HEK293T (cell line): ENCODE measurements at regions not wholly inside any gene's neighbourhood (a gene's known extent, or its start where the extent isn't known, plus 50 kb on each side); places are given as distances from the start of the nearest gene placed in this dataset.
A peak's percentile ranks its signal among the peaks of the same experiment; 100 is the strongest.

Experiments
- CTCF ChIA-PET: fragments of 350-600 bp; formaldehyde crosslinking; extraction: SDS; loops from one replicate; lab custom pipeline; 2021; ENCODE audit warnings: antibody characterized with exemption, inconsistent platforms; lab: Yijun Ruan, JAX
- POLR2A ChIA-PET: fragments of 350-600 bp; formaldehyde crosslinking; extraction: SDS; loops from one replicate; lab custom pipeline; 2020; ENCODE audit warnings: antibody characterized with exemption, inconsistent platforms; lab: Yijun Ruan, JAX
- DNase-seq: peaks from one replicate; pipeline ENCODE4 v3.0.0; 2012; ENCODE audit warnings: mixed read lengths; ENCODE audit errors: extremely low spot score
- ARNT ChIP-seq: fragments of 450-650 bp; IDR thresholded peaks from 2 replicates; pipeline ENCODE4 v1.6.1; 2017; ENCODE audit warnings: mild to moderate bottlenecking
- BHLHE40 ChIP-seq: fragments of 450-650 bp; IDR thresholded peaks from 2 replicates; pipeline ENCODE4 v1.6.1; 2016; ENCODE audit warnings: mild to moderate bottlenecking, moderate library complexity, borderline replicate concordance
- CTBP1 ChIP-seq: fragments of 450-650 bp; IDR thresholded peaks from 2 replicates; pipeline ENCODE4 v1.6.1; 2016; ENCODE audit warnings: borderline replicate concordance
- ELF4 ChIP-seq: fragments of 450-650 bp; IDR thresholded peaks from 2 replicates; pipeline ENCODE4 v1.6.1; 2017; ENCODE audit warnings: antibody characterized with exemption
- FOXA1 ChIP-seq: fragments of 450-650 bp; IDR thresholded peaks from 2 replicates; pipeline ENCODE4 v1.6.1; 2016; ENCODE audit warnings: mild to moderate bottlenecking
- FOXK2 ChIP-seq: fragments of 450-650 bp; IDR thresholded peaks from 2 replicates; pipeline ENCODE4 v1.6.1; 2016; ENCODE audit warnings: mild to moderate bottlenecking
- FOXM1 ChIP-seq: fragments of 450-650 bp; IDR thresholded peaks from 2 replicates; pipeline ENCODE4 v1.6.1; 2017; ENCODE audit warnings: mild to moderate bottlenecking, borderline replicate concordance
- HDGF ChIP-seq: fragments of 450-650 bp; IDR thresholded peaks from 2 replicates; pipeline ENCODE4 v1.6.1; 2017; ENCODE audit warnings: antibody characterized with exemption, borderline replicate concordance
- L3MBTL2 ChIP-seq: fragments of 450-650 bp; conservative IDR thresholded peaks from 2 replicates; pipeline ENCODE4 v1.6.1; 2016; ENCODE audit warnings: mild to moderate bottlenecking
- LEF1 ChIP-seq: fragments of 450-650 bp; IDR thresholded peaks from 2 replicates; pipeline ENCODE4 v1.6.1; 2017; ENCODE audit warnings: mild to moderate bottlenecking, borderline replicate concordance
- NFRKB ChIP-seq: fragments of 450-650 bp; IDR thresholded peaks from 2 replicates; pipeline ENCODE4 v1.6.1; 2016; ENCODE audit warnings: mild to moderate bottlenecking, moderate library complexity
- PKNOX1 ChIP-seq: fragments of 450-650 bp; IDR thresholded peaks from 2 replicates; pipeline ENCODE4 v1.6.1; 2016
- SP1 ChIP-seq: fragments of 450-650 bp; IDR thresholded peaks from 2 replicates; pipeline ENCODE4 v1.6.1; 2017
- SUZ12 ChIP-seq: fragments of 450-650 bp; IDR thresholded peaks from 2 replicates; pipeline ENCODE4 v1.6.1; 2016; ENCODE audit warnings: mild to moderate bottlenecking
- TARDBP ChIP-seq: fragments of 450-650 bp; IDR thresholded peaks from 2 replicates; pipeline ENCODE4 v1.6.1; 2016
- ZNF384 ChIP-seq: fragments of 450-650 bp; IDR thresholded peaks from 2 replicates; pipeline ENCODE4 v1.6.1; 2016

DNA sequence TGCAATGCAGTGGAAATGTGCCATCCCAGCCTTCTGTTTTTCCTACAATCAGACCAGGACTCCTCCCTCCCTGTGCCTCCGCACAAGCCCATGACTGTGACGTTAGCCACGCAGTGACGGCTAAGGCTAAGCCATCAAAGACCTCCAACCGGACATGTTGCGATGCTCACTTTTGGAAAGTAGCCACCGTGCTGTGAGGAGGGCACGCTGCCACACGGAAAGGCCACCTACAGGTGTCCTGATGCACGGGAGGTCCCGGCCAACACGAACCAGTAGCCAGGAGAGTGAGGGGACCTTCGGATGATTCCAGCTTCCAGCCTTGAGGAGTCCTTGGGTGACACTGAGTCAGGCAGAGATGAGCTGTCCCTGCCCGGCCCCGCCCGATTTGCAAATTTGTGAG, 53.9 kb downstream of the FOXL1 start:
- DNase-seq, result no peak
- TF ChIP-seq PKNOX1 (no peak), NFRKB (no peak), L3MBTL2 (no peak), FOXA1 (no peak), LEF1 (no peak), BHLHE40 (no peak), ELF4 (no peak), SP1 (no peak), HDGF (no peak), ARNT (no peak), FOXK2 (no peak), FOXM1 (no peak), CTBP1 (no peak), SUZ12 (no peak), TARDBP (no peak)
- POLR2A ChIA-PET, result interaction anchor here (1.5 kb wide), 1 partner anchor 56 kb away, joined by 3 read pairs; no protein-coding TSS in a partner anchor
- CTCF ChIA-PET, result no interaction called here

GRCh38 chr16:86632944-86633343, 54.6 kb downstream of the FOXL1 start:
- DNase-seq, result no peak
- TF ChIP-seq LEF1 (no peak), CTBP1 (no peak), PKNOX1 (no peak), L3MBTL2 (no peak), ZNF384 (no peak), FOXM1 (no peak), TARDBP (no peak), ELF4 (no peak), HDGF (no peak), BHLHE40 (no peak), SP1 (no peak)
- CTCF ChIA-PET, result no interaction called here
- POLR2A ChIA-PET, result no interaction called here

DNA sequence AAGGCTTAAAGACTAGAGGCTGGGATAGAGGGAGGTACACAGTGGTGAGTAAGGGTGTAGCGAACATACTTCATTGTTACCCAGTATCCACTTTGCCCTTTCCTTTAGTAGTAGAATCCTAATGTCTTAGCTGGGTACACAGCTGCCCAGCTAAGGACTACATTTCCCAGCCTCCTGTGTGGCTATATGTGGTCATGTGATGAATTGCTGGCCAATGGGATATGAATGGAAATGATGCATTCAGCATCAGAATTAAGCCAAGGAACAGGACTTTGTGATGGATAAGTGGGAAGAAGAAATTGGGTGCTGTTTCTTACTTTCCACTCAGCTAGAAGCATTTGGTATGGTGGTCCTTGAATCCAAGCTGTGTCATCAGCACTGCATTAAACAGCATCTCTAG, 55.9 kb downstream of the FOXL1 start:
- DNase-seq, result peak; percentile 45
- ChIA-PET CTCF (no interaction called here), POLR2A (no interaction called here)
- TF ChIP-seq LEF1 (no peak), FOXM1 (no peak), SP1 (no peak), ARNT (no peak), HDGF (no peak), FOXK2 (no peak), TARDBP (no peak), NFRKB (no peak), ZNF384 (no peak)

GRCh38 chr16:86635176-86635876, 57.0 kb downstream of the FOXL1 start:
- POLR2A ChIA-PET, result no interaction called here
- DNase-seq, result no peak
- TF ChIP-seq ELF4 (no peak), ZNF384 (no peak), FOXM1 (no peak), ARNT (no peak), FOXA1 (no peak), SP1 (no peak), TARDBP (no peak), LEF1 (no peak), PKNOX1 (no peak), CTBP1 (no peak), BHLHE40 (no peak), L3MBTL2 (no peak), HDGF (no peak), SUZ12 (no peak), FOXK2 (no peak), NFRKB (no peak)
- CTCF ChIA-PET, result no interaction called here

DNA sequence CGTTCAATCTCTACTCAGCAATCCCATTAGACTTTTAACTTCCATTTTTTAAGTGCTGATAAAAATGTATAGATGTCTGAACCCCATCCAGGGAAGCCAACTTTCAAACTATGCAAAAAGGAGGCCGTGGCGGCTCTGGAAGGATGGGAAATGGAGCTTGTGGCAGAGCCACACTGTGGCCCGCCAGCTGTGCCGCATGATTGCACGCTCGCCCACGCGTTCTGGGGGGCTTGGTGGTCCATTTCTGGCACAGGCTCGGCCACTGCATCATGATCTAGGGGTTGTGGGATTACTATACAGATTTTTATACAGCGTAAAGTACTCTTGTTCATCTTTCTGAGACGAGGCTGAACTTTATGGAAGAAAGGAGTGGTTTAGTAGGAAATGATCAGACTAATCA, 57.6 kb downstream of the FOXL1 start:
- no peak for TF ChIP-seq ELF4
- TF ChIP-seq FOXK2, result no peak
- CTCF ChIA-PET, result no interaction called here
- DNase-seq, result no peak
- POLR2A ChIA-PET, result no interaction called here

DNA sequence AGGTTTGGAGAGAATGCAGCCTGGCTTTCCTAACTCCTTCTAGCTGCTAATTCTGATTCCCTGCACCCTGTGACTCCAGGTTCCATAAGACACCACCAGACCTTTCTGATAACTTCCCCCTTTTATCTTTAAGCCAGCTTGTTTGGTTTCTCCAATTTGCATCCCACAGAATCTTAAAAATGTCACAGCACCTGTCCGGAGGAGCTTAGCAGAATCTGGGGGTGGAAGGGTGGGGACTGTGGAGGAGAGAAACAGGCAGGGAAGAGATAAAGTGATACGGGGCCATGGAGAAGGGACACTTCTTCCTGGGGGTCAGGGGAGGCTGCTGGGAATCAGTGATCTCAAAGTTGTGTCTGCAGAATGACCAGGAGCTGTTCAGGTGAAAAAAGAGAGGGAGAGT, 59.4 kb downstream of the FOXL1 start:
- CTCF ChIA-PET, result interaction anchor here (0.5 kb wide), 1 partner anchor 33 kb away, joined by 4 read pairs; no protein-coding TSS in a partner anchor
- POLR2A ChIA-PET, result interaction anchor here (1.2 kb wide), 1 partner anchor 62 kb away, joined by 3 read pairs; no protein-coding TSS in a partner anchor
- TF ChIP-seq CTBP1 (no peak), FOXA1 (no peak), NFRKB (no peak), TARDBP (no peak), ARNT (no peak), L3MBTL2 (no peak), HDGF (no peak), FOXK2 (no peak), SUZ12 (no peak), ZNF384 (no peak), SP1 (no peak), ELF4 (no peak), BHLHE40 (no peak), PKNOX1 (no peak), FOXM1 (no peak), LEF1 (no peak)
- DNase-seq, result no peak
